NCI-H1105 (cell line): ENCODE measurements at regions not wholly inside any gene's neighbourhood (a gene's known extent, or its start where the extent isn't known, plus 50 kb on each side); places are given as distances from the start of the nearest gene placed in this dataset.
"Not testable (repeated sequence)": the region's sequence is repeated elsewhere in the genome, so short reads cannot be mapped to it uniquely, and the experiment has no call there.

ENCODE experiments used
- DNase-seq: peaks from one replicate; lab custom pipeline; 2025; lab: John Stamatoyannopoulos, UW

- no peak for DNase-seq
Observed at GRCh38 chr6:103895136-103895535, 964.6 kb downstream of the HACE1 start.

GRCh38 chr6:103893141-103893581 lies 966.6 kb downstream of the HACE1 start:
- no peak for DNase-seq

- DNase-seq, result no peak
Observed at GRCh38 chr6:103886951-103887350, 972.8 kb downstream of the HACE1 start.

DNA sequence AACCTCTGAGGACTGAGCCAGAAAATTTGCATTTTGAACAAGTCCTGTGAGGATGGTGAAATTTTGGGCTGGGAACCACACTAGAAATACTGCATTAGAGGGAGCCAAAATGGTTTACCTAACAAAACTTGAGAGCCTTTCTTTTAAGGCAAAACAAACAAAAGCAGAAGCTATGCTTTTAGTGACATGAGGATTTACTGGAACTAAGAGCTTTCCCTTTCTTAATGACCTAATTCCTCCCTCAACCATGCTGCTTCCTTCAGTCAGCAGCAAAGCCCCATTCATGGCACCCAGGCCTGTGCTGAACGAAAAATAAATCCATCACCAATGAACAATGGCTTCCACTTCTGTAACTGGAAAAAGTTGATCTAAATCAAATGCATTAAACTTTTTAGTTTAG lies 974.3 kb downstream of the HACE1 start:
- no peak for DNase-seq

DNA sequence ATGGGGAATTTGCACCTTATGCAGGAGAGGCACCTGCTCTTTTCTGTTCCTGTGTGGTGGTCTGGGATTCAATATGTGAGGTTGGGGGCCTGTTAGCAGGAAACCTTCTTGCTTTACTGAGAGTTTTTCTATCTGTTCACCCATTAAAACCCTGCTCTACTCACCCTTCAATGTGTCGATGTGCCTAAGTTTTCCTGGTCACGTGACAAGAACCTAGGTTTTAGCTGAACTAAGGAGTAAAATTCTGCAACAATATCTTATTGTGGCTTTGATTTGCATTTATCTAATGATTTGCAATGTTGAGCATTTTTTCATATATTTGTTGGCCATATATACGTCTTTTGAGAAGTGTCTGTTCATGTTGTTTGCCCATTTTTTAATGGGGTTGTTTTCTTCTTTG lies 979.9 kb downstream of the HACE1 start:
- DNase-seq, result no peak

- no peak for DNase-seq
Observed at GRCh38 chr6:103875221-103875620, 984.5 kb downstream of the HACE1 start.

DNA sequence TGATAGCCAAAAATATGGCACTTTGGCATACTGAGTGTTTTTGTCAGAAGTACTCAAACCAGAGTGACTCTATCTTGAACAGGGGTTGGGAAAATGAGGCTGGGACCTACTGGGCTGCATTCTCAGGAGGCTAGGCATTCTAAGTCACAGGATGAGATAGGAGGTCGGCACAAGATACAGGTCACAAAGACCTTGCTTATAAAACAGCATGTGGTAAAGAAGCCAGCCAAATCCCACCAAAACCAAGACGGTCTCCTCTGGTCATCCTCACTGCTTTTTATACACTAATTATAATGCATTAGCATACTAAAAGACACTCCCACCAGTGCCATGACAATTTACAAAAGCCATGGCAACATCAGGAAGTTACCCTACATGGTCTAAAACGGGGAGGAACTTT lies 985.1 kb downstream of the HACE1 start:
- DNase-seq, result no peak

- DNase-seq, result peak; percentile 43
Observed at GRCh38 chr6:103872678-103873077, 987.0 kb downstream of the HACE1 start.

- DNase-seq, result peak; percentile 78
Observed at GRCh38 chr6:103872233-103872632, 987.5 kb downstream of the HACE1 start.

DNA sequence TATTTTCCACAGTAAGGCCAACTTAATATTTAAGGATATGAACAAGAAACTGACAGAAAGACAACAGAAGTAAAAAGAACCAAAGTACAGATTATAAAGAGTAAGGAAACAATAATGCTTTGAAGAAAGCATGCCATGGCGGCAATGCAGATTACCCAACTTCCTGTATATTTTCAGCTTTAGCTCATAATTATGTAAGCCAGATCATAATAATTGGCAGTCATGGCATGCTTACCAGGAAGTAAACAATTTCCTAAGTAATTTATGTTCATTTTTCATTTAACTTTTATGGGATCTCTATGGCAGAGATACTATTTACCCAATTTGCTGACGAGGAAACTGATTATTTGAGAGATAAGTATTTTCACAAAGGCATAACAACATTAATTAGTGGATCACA lies 988.7 kb downstream of the HACE1 start:
- no peak for DNase-seq

DNA sequence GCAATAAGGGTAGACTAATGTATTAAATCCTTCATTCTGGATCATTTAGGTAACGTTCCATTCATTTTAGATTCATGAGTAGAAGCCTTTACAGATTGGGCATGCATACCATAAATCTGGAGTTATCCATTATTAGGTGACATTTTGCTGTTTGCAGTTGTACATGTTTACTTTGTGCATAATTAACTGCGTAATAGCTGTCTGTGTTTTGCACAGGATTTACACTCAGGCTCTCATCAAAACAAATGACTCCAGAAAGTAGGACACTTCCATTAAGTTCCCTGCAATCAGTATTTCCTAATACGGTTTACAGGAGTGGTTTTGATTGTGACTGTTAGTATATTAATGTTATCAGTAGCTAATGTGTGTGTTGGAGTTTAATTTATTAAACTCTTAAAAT lies 997.4 kb downstream of the HACE1 start:
- no peak for DNase-seq

DNA sequence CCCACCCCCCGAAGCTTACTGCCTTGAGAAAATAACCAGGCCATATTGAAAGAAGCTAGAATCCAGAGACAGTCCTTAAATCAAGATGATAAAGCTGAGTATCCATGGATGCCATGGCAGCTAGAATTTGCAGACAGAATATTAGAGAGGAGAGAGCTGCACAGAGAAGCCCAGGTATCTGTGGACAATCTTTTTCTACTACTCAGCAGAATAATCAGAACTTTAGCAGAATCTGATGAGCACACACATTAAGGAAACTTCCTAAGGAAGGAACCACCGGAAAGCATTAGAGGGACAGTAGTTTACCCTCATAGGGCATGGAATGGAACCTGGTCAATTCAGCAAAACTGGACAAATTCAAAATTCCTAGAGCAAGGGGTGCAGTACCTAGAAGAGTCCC lies 1001.7 kb downstream of the HACE1 start:
- no peak for DNase-seq

DNA sequence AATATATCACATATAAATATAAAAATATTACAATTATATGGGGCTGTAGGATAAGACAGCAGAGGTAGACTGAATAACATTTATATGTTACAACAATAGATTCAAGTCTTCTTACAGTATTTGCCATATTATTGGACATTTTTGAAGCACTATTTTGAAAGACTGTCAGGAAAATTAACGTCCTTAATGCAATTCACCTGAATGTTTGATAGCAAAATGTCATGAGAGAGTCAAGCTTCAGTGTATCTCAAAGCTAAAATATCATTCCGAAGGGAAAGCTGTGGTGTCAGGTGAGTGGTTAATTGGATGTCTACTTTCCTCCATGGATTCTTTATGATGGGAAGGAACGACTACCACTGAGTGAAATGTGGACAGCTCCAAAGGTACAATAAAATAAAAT lies 1004.0 kb downstream of the HACE1 start:
- DNase-seq, result no peak

DNA sequence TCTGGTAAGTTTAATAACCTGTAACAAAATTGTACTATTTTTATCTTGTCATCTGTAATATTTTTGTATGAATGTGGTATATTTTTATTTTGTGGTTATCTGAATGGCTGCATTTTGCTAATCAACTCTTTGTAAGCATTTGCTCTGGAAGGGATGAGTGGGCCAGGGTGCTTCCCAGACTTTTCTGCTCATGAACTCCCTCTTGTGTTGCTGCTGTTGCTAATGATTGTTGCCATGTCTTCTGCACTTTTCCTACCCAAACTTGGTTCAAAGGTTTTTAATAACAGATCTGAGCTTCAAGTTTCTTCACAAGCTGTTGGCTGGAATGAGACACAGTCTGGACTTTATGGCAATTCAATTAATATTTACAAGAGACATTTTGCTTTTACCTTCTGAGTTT lies 1005.7 kb downstream of the HACE1 start:
- DNase-seq, result no peak

GRCh38 chr6:103838457-103838856 lies 1021.3 kb downstream of the HACE1 start:
- no peak for DNase-seq

GRCh38 chr6:103826209-103826608 lies 1033.5 kb downstream of the HACE1 start:
- no peak for DNase-seq

GRCh38 chr6:103820148-103820547 lies 1039.6 kb downstream of the HACE1 start:
- no peak for DNase-seq

DNA sequence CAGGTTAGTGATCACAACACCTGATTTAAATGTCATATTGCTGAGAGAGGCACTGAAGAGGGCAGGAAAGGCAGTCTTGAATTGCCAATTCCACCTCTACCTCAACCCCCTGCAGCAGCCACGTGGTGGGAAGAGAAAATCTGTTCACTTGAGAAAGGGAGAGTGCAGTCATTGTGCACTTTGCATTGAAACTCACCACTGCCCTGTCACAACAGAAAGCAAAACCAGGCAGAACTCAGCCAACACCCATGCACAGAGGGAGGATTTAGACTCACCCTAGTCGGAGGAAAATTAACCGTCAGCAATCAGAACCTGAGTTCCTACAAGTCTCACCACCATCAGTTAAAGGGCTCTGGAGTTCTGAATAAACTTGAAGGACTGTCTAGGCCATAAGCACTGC lies 1040.2 kb downstream of the HACE1 start:
- DNase-seq, result no peak

GRCh38 chr6:103812970-103813369 lies 1046.7 kb downstream of the HACE1 start:
- DNase-seq, result no peak

DNA sequence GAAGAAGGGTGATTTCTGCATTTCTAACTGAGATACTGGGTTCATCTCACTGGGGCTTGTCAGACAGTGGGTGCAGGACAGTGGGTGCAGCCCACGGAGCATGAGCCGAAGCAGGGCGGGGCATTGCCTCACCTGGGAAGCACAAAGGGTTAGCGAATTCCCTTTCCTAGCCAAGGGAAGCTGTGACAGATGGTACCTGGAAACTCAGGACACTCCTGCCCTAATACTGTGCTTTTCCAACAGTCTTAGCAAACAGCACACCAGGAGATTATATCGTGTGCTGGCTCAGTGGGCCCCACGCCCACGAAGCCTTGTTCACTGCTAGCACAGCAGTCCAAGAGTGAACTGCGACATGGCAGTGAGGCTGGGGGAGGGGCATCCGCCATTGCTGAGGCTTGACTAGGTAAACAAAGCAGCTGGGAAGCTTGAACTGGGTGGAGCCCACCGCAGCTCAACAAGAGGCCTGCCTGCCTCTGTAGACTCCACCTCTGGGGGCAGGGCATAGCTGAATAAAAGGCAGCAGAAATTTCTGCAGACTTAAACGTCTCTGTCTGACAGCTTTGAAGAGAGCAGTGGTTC lies 1057.7 kb downstream of the HACE1 start:
- DNase-seq, result not testable (repeated sequence)

DNA sequence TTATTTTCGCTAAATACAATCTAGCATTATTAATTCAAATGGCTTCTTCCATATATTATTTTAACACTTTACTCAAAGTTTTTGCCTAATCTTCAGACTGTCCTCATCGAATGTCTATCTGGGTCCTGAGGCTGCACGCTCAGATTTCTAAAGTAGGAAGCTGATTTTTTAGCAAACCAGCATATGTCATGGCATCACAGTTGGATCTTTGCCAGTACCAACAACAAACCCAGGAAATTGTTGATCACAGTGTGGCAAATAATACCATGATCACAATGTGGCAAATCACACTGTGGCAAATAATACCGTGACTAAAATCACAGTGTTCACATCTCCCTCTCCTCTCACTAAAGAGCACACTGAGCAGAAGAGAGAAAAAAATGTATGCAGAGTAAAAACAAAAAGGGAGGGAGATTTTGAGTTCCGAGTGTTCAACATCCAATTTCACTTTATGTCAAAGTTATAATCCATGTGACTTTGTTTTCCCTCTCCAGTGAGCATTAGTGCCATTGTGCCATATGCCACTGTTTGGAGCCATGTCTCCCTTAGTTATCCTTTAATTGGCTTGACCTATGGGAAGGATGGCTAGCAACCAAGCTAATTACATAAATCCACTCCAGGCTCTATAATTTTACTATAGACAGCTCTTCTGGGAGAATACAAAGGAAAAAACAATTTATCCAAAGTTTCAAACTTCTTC lies 1059.6 kb downstream of the HACE1 start:
- DNase-seq, result no peak

- no peak for DNase-seq
Observed at GRCh38 chr6:103798166-103798565, 1061.6 kb downstream of the HACE1 start.

DNA sequence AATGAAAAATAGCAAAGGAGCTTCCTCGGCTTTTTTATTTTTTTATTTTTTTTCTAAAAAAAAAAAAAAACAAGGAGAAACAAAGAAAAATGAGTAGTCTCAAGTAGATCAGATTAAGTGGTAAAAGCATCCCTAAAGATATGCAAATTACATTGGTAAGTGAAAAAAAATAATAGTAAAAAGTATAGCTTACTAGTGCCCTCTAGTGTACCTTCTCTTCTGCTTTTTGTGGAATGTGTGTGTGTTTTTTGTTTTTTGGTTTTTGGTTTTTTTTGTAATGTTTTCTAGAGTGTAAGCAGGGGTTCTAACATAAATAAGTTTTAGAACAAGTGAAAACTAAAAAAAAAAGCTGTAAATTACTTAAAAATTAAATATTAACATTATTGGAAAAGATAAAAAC lies 1062.0 kb downstream of the HACE1 start:
- no peak for DNase-seq

- DNase-seq, result no peak
Observed at GRCh38 chr6:103791458-103791857, 1068.3 kb downstream of the HACE1 start.
